ENCODE measurements at regions not wholly inside any gene's neighbourhood (a gene's known extent, or its start where the extent isn't known, plus 50 kb on each side); places are given as distances from the start of the nearest gene placed in this dataset.

- no peak for TF ChIP-seq CTCF (IDR thresholded peaks at IDR 0.05)
- TF ChIP-seq POLR2A (IDR thresholded peaks at IDR 0.05): no peak
- no peaks in the 10 kb centered on the region for H3K27me3 ChIP-seq
- H3K9me3 ChIP-seq: no peaks in the 10 kb centered on the region
- H3K4me1 ChIP-seq: no peaks in the 10 kb centered on the region
- ATAC-seq: no peak
- H3K27ac ChIP-seq: no peak overlapping the region
- intact Hi-C loops (cut with DNase I): no loop called here
- no peaks in the 10 kb centered on the region for H3K36me3 ChIP-seq
- DNase-seq: no peak
- H3K4me3 ChIP-seq: no peak overlapping the region
Measured at GRCh38 chr4:163419074-163419473, 54.5 kb downstream of the TKTL2 start.

GRCh38 chr4:163415668-163416067 is 57.9 kb downstream of the TKTL2 start:
- WGBS, 4 donors: 64 to 74% (median 69%) methylated on average over 3 of the region's 3 CpGs
- H3K36me3 ChIP-seq: no peaks in the 10 kb centered on the region
- H3K4me3 ChIP-seq: no peak overlapping the region
- no peak overlapping the region for H3K27ac ChIP-seq
- no peak for ATAC-seq
- H3K4me1 ChIP-seq: no peaks in the 10 kb centered on the region
- H3K9me3 ChIP-seq: no peaks in the 10 kb centered on the region
- no peak for DNase-seq
- TF ChIP-seq POLR2A (IDR thresholded peaks at IDR 0.05) (no peak), CTCF (IDR thresholded peaks at IDR 0.05) (no peak)
- no peaks in the 10 kb centered on the region for H3K27me3 ChIP-seq
- intact Hi-C loops (cut with DNase I): no loop called here

- Histone ChIP-seq H3K36me3 (no peaks in the 10 kb centered on the region), H3K9me3 (no peaks in the 10 kb centered on the region), H3K4me1 (no peaks in the 10 kb centered on the region), H3K27me3 (no peaks in the 10 kb centered on the region), H3K27ac (no peak overlapping the region), H3K4me3 (no peak overlapping the region)
- DNase-seq (no peak), ATAC-seq (no peak)
- TF ChIP-seq CTCF (IDR thresholded peaks at IDR 0.05) (no peak), POLR2A (IDR thresholded peaks at IDR 0.05) (no peak)
- intact Hi-C loops (cut with DNase I): no loop called here
- 80 to 93% (median 84%) methylated on average over 3 of the region's 3 CpGs for WGBS, 4 donors
Measured at GRCh38 chr4:163414275-163414674, 59.3 kb downstream of the TKTL2 start.

- H3K4me3 ChIP-seq: peak overlapping the region in 6 of 12 donors; percentile 1 to 35 (median 10)
- peak in 2 of 4 donors; percentile 29 to 36 for ATAC-seq
Measured at GRCh38 chr4:163404580-163404979, 60.9 kb downstream of the NPY5R start.

More at GRCh38 chr4:163404580-163404979, 60.9 kb downstream of the NPY5R start:
- intact Hi-C loops (cut with DNase I): no loop called here
- Histone ChIP-seq H3K27ac (no peak overlapping the region), H3K36me3 (no peaks in the 10 kb centered on the region), H3K9me3 (no peaks in the 10 kb centered on the region), H3K4me1 (peaks cover 0 to 2% (median 0%) of the 10 kb centered on the region in 12 donors), H3K27me3 (no peaks in the 10 kb centered on the region)
- TF ChIP-seq CTCF (IDR thresholded peaks at IDR 0.05) (no peak), POLR2A (IDR thresholded peaks at IDR 0.05) (no peak)
- 38 to 45% (median 39%) methylated on average over 5 of the region's 5 CpGs for WGBS, 4 donors
- DNase-seq: no peak
